ENCODE measurements at regions not wholly inside any gene's neighbourhood (a gene's known extent, or its start where the extent isn't known, plus 50 kb on each side); places are given as distances from the start of the nearest gene placed in this dataset.

GRCh38 chr1:18001725-18002124, 105.9 kb upstream of the IGSF21 start:
- TF ChIP-seq, protein P1, sequence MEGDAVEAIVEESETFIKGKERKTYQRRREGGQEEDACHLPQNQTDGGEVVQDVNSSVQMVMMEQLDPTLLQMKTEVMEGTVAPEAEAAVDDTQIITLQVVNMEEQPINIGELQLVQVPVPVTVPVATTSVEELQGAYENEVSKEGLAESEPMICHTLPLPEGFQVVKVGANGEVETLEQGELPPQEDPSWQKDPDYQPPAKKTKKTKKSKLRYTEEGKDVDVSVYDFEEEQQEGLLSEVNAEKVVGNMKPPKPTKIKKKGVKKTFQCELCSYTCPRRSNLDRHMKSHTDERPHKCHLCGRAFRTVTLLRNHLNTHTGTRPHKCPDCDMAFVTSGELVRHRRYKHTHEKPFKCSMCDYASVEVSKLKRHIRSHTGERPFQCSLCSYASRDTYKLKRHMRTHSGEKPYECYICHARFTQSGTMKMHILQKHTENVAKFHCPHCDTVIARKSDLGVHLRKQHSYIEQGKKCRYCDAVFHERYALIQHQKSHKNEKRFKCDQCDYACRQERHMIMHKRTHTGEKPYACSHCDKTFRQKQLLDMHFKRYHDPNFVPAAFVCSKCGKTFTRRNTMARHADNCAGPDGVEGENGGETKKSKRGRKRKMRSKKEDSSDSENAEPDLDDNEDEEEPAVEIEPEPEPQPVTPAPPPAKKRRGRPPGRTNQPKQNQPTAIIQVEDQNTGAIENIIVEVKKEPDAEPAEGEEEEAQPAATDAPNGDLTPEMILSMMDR (IDR thresholded peaks at IDR 0.05): no peak
- TF ChIP-seq EZH2 (IDR thresholded peaks at IDR 0.05; ENCODE audit: borderline replicate concordance, insufficient read depth, low read depth, low read length, poor library complexity, severe bottlenecking): no peak
